LNCaP clone FGC (cell line): ENCODE measurements at regions not wholly inside any gene's neighbourhood (a gene's known extent, or its start where the extent isn't known, plus 50 kb on each side); places are given as distances from the start of the nearest gene placed in this dataset.
"Not testable (repeated sequence)": the region's sequence is repeated elsewhere in the genome, so short reads cannot be mapped to it uniquely, and the experiment has no call there.

Experiments
- DNase-seq: peaks from one replicate; pipeline ENCODE4 v3.0.0-alpha.2; 2011; ENCODE audit warnings: low read depth
- H3K4me3 ChIP-seq: 2 replicates; pipeline ENCODE4 v1.5.1; 2011; ENCODE audit warnings: mild to moderate bottlenecking, low read depth, low read length, control low read depth
- CTCF ChIP-seq: IDR thresholded peaks from 2 replicates; pipeline ENCODE4 v1.5.1; 2012; ENCODE audit warnings: mild to moderate bottlenecking; ENCODE audit not compliant: control insufficient read depth, insufficient read depth; ENCODE audit errors: extremely low read depth

- DNase-seq, result no peak
- no peak for TF ChIP-seq CTCF
- H3K4me3 ChIP-seq, result no peak overlapping the region
Observed at GRCh38 chr10:27364028-27364427, 123.4 kb upstream of the ACBD5 start.

DNA sequence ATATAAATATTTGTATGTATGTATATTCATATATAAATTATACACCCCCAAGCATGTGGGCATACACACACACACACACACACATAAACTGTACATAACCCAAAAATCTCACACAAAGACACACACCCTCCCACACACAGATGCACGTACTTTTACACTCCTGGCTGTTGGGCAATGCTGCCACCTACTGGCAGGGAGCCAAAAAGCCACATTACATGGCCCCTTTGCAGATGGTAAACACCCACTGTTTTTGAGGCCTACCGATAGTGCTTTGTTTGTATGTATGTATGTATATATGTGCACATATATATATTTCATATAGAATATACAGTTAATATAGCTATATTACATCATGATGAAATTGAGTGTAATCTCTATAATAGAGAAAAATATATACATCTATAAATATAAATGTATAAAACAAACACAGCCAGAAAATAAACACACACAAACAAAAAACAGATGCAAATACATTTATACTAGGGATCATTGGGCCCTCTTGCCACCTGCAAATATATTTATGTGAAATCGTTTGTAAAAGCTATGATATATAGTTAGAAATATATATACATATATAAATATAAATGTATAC, 120.1 kb upstream of the ACBD5 start:
- peak; percentile 99 for TF ChIP-seq CTCF
- no peak overlapping the region for H3K4me3 ChIP-seq
- DNase-seq, result no peak

- TF ChIP-seq CTCF, result no peak
- no peak overlapping the region for H3K4me3 ChIP-seq
- no peak for DNase-seq
Observed at GRCh38 chr10:27359792-27360355, 119.3 kb upstream of the ACBD5 start.

- TF ChIP-seq CTCF, result no peak
- H3K4me3 ChIP-seq, result no peak overlapping the region
- DNase-seq, result no peak
Observed at GRCh38 chr10:27356738-27357137, 116.1 kb upstream of the ACBD5 start.

- DNase-seq, result no peak
- TF ChIP-seq CTCF, result peak; percentile 63
- H3K4me3 ChIP-seq, result no peak overlapping the region
Observed at GRCh38 chr10:27355918-27356573, 115.4 kb upstream of the ACBD5 start.

GRCh38 chr10:27354643-27355270, 114.2 kb upstream of the ACBD5 start:
- H3K4me3 ChIP-seq, result 0 out of 2 replicates have a peak overlapping the region, but pooled peaks have one; percentile 3
- DNase-seq, result not testable (repeated sequence)

DNA sequence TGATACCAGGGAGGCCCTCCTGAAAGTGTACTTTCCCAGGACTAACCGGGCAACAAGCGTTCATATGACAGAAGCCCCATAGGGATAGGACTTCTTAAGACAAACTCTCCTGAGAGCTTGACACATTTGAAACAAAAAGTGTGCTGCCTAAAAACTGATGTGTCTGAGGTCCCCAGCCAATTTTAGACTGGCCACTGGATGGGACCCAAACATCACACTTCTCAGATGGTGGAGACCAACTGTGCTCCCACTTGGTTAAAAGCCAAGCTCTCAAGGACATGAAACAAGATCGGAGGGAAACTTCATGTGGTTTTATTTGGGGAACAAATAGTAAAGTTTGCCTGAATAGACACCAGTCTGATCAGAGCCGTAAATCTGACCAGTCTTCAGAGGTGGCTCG, 113.5 kb upstream of the ACBD5 start:
- 0 out of 2 replicates have a peak overlapping the region, but pooled peaks have one; percentile 3 for H3K4me3 ChIP-seq

More for the DNA sequence above, 113.5 kb upstream of the ACBD5 start:
- not testable (repeated sequence) for DNase-seq
